Spleen (tissue), 7 donors: ENCODE measurements at regions not wholly inside any gene's neighbourhood (a gene's known extent, or its start where the extent isn't known, plus 50 kb on each side); places are given as distances from the start of the nearest gene placed in this dataset.

Source experiments
- POLR2AphosphoS5 ChIP-seq, 3 donors: sonication (generic); formaldehyde crosslinking; IDR thresholded peaks; one replicate each; pipeline ENCODE4 v1.5.1; 2017; ENCODE audit warnings: antibody characterized with exemption in 3 of 3
- TF ChIP-seq, protein P1 (sequence below), 11 experiments: fragments of 200-600 bp in 7 of 11; fragments of 450-650 bp in 4 of 11; sonication (generic) in 4 of 11; IDR thresholded peaks in 8 of 11; conservative IDR thresholded peaks in 3 of 11; 1 replicate in 7 of 11; 2 replicates in 4 of 11; pipeline versions ENCODE4 v1.4.0 to v1.8.0; 2016 to 2021; ENCODE audit warnings: antibody characterized with exemption in 11 of 11, inconsistent platforms in 4 of 11, mild to moderate bottlenecking in 1 of 11
- donor health status: DM: no; HTN: no; CAD: no; lungs with moderate emphysema.
- donor health status: DM: no; HTN: no; CAD: no.
- donor health status: DM: no; HTN: no; CAD: no.

DNA sequence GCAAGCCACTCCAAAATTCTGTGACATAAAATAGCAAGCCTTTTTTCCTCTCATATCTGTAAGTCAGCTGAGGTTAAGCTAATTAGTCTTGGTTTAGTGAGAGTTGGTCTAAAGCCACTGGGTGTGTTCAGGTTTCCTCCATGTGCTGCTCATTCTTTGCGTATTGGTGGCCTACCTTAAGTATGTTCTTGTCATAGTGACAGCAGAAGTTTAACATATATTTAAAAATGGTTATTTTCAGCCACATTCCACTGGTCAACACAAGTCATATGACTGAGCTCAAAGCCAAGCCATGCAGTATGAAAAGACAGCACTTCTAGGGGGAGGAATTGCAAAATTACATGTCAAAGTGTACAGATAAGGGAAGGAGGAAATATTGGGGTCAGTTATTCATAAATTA lies 100.5 kb upstream of the FGF10 start:
- TF ChIP-seq, protein P1, sequence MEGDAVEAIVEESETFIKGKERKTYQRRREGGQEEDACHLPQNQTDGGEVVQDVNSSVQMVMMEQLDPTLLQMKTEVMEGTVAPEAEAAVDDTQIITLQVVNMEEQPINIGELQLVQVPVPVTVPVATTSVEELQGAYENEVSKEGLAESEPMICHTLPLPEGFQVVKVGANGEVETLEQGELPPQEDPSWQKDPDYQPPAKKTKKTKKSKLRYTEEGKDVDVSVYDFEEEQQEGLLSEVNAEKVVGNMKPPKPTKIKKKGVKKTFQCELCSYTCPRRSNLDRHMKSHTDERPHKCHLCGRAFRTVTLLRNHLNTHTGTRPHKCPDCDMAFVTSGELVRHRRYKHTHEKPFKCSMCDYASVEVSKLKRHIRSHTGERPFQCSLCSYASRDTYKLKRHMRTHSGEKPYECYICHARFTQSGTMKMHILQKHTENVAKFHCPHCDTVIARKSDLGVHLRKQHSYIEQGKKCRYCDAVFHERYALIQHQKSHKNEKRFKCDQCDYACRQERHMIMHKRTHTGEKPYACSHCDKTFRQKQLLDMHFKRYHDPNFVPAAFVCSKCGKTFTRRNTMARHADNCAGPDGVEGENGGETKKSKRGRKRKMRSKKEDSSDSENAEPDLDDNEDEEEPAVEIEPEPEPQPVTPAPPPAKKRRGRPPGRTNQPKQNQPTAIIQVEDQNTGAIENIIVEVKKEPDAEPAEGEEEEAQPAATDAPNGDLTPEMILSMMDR (IDR thresholded peaks at IDR 0.05 in 8 of 11, conservative IDR thresholded peaks at IDR 0.05 in 3 of 11), result no peak
- TF ChIP-seq POLR2AphosphoS5 (IDR thresholded peaks at IDR 0.05), result no peak
